GM23338 (cell line): ENCODE measurements at regions not wholly inside any gene's neighbourhood (a gene's known extent, or its start where the extent isn't known, plus 50 kb on each side); places are given as distances from the start of the nearest gene placed in this dataset.

Experiments used
- ATAC-seq: fragments of 200-7000 bp; cut with Tn5 transposase; 3 replicates; pipeline ENCODE4 v1.9.1; 2020
- DNase-seq: peaks from one replicate; pipeline ENCODE4 v3.0.0-alpha.2; 2015; ENCODE audit warnings: low spot score
- H2AFZ ChIP-seq: fragments of 200-600 bp; sonication (generic); 2 replicates; pipeline ENCODE4 v1.8.0; 2016; ENCODE audit warnings: antibody characterized with exemption, mild to moderate bottlenecking, moderate library complexity
- H3F3A ChIP-seq: fragments of 200-600 bp; sonication (generic); replicated peaks from 2 replicates; pipeline ENCODE4 v1.8.0; 2017; ENCODE audit warnings: antibody characterized with exemption, mixed run types, low read depth
- H3K27ac ChIP-seq: fragments of 200-600 bp; sonication (generic); 2 replicates; pipeline ENCODE4 v1.6.1; 2016; ENCODE audit warnings: low read depth
- H3K27me3 ChIP-seq: fragments of 200-600 bp; sonication (generic); 2 replicates; pipeline ENCODE4 v1.8.0; 2016; ENCODE audit warnings: mild to moderate bottlenecking, mixed run types, moderate library complexity; ENCODE audit not compliant: insufficient read depth
- H3K36me3 ChIP-seq: fragments of 200-600 bp; sonication (generic); 2 replicates; pipeline ENCODE4 v1.8.0; 2016; ENCODE audit warnings: mild to moderate bottlenecking; ENCODE audit not compliant: insufficient read depth
- H3K4me1 ChIP-seq: fragments of 200-600 bp; sonication (generic); 2 replicates; pipeline ENCODE4 v1.8.0; 2016; ENCODE audit warnings: mild to moderate bottlenecking, moderate library complexity; ENCODE audit not compliant: insufficient read depth
- H3K4me2 ChIP-seq: fragments of 200-600 bp; sonication (generic); 2 replicates; pipeline ENCODE4 v1.7.1; 2017; ENCODE audit warnings: mixed run types
- H3K4me3 ChIP-seq: fragments of 200-600 bp; sonication (generic); 2 replicates; pipeline ENCODE4 v1.6.1; 2016; ENCODE audit warnings: mixed run types
- H3K79me2 ChIP-seq: fragments of 200-600 bp; sonication (generic); replicated peaks from 2 replicates; pipeline ENCODE4 v1.8.0; 2017; ENCODE audit warnings: mild to moderate bottlenecking; ENCODE audit not compliant: insufficient read depth
- H3K9me2 ChIP-seq: fragments of 200-600 bp; sonication (generic); 2 replicates; pipeline ENCODE4 v1.8.0; 2017; ENCODE audit not compliant: insufficient read depth
- H4K20me1 ChIP-seq: fragments of 200-600 bp; sonication (generic); replicated peaks from 2 replicates; pipeline ENCODE4 v1.8.0; 2017; ENCODE audit warnings: mild to moderate bottlenecking; ENCODE audit not compliant: insufficient read depth
- H3K27ac Mint-ChIP-seq: 2 replicates; pipeline ENCODE4 v1.8.0; 2020; ENCODE audit warnings: inconsistent platforms, mild to moderate bottlenecking, moderate library complexity, mixed read lengths
- H3K27me3 Mint-ChIP-seq: 3 replicates; pipeline ENCODE4 v1.8.0; 2022; ENCODE audit warnings: low read depth, mild to moderate bottlenecking, moderate library complexity, mixed read lengths, inconsistent platforms; ENCODE audit not compliant: insufficient read depth, poor library complexity
- H3K36me3 Mint-ChIP-seq: 3 replicates; pipeline ENCODE4 v1.8.0; 2021; ENCODE audit warnings: low read depth, mild to moderate bottlenecking, inconsistent platforms, moderate library complexity, mixed read lengths
- H3K4me1 Mint-ChIP-seq: 3 replicates; pipeline ENCODE4 v1.8.0; 2020; ENCODE audit warnings: mild to moderate bottlenecking, inconsistent platforms, mixed read lengths
- H3K4me3 Mint-ChIP-seq: 3 replicates; pipeline ENCODE4 v1.8.0; 2021; ENCODE audit warnings: moderate library complexity, mild to moderate bottlenecking, inconsistent platforms, mixed read lengths
- H3K9me3 Mint-ChIP-seq: 3 replicates; pipeline ENCODE4 v1.8.0; 2020; ENCODE audit warnings: moderate library complexity, mild to moderate bottlenecking, inconsistent platforms, mixed read lengths
- JUNB ChIP-seq: IDR thresholded peaks from one replicate; pipeline ENCODE4 v1.6.1; 2016; ENCODE audit warnings: antibody characterized with exemption; ENCODE audit not compliant: unreplicated experiment
- ZNF114 ChIP-seq: fragments of 250-450 bp; sonication (Bioruptor Pico); IDR thresholded peaks from 2 replicates; pipeline ENCODE4 v1.5.0; 2020; ENCODE audit warnings: mild to moderate bottlenecking, moderate library complexity
- TF ChIP-seq, protein P1 (sequence below): fragments of 250-450 bp; sonication (Bioruptor Pico); IDR thresholded peaks from 2 replicates; pipeline ENCODE4 v1.5.0; 2020; ENCODE audit warnings: mild to moderate bottlenecking, moderate library complexity
- TF ChIP-seq, protein P2 (sequence below): IDR thresholded peaks from one replicate; pipeline ENCODE4 v1.6.1; 2018; ENCODE audit warnings: antibody characterized with exemption; ENCODE audit not compliant: unreplicated experiment
- TF ChIP-seq, protein P3 (sequence below): IDR thresholded peaks from 2 replicates; pipeline ENCODE4 v1.6.1; 2016; ENCODE audit warnings: antibody characterized with exemption

DNA sequence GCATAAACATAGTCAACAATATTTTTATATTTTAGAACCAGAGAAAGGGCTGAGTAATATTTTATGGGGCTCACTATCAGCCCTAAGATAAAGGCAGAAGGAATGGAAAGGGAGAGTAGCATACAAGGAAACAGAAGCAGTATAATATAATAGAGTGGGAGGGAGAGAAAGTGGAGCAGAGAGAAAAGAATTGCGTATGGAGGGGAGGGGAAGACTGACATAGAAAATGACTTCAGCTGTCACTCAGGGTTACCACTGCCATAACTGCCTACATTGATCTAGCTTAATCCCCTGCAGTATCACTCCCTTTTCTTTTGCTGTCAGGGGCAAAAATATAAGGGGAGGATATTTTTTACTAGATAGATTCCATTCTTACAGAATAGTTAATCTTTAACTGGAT, 1133.5 kb upstream of the MAP3K7 start (continued):
- TF ChIP-seq, protein P1, sequence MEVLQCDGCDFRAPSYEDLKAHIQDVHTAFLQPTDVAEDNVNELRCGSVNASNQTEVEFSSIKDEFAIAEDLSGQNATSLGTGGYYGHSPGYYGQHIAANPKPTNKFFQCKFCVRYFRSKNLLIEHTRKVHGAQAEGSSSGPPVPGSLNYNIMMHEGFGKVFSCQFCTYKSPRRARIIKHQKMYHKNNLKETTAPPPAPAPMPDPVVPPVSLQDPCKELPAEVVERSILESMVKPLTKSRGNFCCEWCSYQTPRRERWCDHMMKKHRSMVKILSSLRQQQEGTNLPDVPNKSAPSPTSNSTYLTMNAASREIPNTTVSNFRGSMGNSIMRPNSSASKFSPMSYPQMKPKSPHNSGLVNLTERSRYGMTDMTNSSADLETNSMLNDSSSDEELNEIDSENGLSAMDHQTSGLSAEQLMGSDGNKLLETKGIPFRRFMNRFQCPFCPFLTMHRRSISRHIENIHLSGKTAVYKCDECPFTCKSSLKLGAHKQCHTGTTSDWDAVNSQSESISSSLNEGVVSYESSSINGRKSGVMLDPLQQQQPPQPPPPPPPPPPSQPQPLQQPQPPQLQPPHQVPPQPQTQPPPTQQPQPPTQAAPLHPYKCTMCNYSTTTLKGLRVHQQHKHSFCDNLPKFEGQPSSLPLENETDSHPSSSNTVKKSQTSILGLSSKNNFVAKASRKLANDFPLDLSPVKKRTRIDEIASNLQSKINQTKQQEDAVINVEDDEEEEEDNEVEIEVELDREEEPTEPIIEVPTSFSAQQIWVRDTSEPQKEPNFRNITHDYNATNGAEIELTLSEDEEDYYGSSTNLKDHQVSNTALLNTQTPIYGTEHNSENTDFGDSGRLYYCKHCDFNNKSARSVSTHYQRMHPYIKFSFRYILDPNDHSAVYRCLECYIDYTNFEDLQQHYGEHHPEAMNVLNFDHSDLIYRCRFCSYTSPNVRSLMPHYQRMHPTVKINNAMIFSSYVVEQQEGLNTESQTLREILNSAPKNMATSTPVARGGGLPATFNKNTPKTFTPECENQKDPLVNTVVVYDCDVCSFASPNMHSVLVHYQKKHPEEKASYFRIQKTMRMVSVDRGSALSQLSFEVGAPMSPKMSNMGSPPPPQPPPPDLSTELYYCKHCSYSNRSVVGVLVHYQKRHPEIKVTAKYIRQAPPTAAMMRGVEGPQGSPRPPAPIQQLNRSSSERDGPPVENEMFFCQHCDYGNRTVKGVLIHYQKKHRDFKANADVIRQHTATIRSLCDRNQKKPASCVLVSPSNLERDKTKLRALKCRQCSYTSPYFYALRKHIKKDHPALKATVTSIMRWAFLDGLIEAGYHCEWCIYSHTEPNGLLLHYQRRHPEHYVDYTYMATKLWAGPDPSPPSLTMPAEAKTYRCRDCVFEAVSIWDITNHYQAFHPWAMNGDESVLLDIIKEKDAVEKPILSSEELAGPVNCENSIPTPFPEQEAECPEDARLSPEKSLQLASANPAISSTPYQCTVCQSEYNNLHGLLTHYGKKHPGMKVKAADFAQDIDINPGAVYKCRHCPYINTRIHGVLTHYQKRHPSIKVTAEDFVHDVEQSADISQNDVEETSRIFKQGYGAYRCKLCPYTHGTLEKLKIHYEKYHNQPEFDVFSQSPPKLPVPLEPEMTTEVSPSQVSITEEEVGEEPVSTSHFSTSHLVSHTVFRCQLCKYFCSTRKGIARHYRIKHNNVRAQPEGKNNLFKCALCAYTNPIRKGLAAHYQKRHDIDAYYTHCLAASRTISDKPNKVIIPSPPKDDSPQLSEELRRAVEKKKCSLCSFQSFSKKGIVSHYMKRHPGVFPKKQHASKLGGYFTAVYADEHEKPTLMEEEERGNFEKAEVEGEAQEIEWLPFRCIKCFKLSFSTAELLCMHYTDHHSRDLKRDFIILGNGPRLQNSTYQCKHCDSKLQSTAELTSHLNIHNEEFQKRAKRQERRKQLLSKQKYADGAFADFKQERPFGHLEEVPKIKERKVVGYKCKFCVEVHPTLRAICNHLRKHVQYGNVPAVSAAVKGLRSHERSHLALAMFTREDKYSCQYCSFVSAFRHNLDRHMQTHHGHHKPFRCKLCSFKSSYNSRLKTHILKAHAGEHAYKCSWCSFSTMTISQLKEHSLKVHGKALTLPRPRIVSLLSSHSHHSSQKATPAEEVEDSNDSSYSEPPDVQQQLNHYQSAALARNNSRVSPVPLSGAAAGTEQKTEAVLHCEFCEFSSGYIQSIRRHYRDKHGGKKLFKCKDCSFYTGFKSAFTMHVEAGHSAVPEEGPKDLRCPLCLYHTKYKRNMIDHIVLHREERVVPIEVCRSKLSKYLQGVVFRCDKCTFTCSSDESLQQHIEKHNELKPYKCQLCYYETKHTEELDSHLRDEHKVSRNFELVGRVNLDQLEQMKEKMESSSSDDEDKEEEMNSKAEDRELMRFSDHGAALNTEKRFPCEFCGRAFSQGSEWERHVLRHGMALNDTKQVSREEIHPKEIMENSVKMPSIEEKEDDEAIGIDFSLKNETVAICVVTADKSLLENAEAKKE (CRISPR knock-in tag) = no peak

DNA sequence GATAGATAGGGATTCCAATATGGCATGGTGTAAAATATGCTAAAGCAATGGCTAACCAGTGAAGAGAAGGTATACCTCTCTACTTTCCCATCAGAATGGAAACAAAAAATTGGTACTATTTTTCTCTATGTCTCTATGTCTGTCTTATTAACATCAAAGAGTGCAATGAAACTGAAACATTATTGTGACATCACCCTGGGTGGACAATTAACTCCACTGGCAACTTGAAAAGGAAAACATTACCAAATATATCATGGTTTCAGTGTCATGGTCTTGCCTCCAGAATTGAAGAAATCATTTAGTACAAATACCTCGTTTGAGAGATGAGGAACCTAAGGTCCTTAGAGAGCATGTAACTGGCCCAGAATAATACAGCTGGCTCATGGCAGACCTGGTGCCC, 1132.5 kb upstream of the MAP3K7 start:
- no peaks in the 10 kb centered on the region for H3K9me3 Mint-ChIP-seq
- no peaks in the 10 kb centered on the region for H3K4me1 Mint-ChIP-seq
- no peaks in the 10 kb centered on the region for H3K36me3 Mint-ChIP-seq
- H2AFZ ChIP-seq = no peak overlapping the region
- no peaks in the 10 kb centered on the region for H3F3A ChIP-seq
- no peak overlapping the region for H3K4me3 ChIP-seq
- H3K27ac Mint-ChIP-seq = no peak overlapping the region
- DNase-seq (no peak), ATAC-seq (no peak)
- H3K4me3 Mint-ChIP-seq = no peak overlapping the region
- H3K4me2 ChIP-seq = no peak overlapping the region
- no peak overlapping the region for H3K27ac ChIP-seq
- H3K27me3 ChIP-seq = no peaks in the 10 kb centered on the region
- H3K4me1 ChIP-seq = no peaks in the 10 kb centered on the region
- H4K20me1 ChIP-seq = no peaks in the 10 kb centered on the region
- H3K79me2 ChIP-seq = no peaks in the 10 kb centered on the region
- H3K27me3 Mint-ChIP-seq = no peaks in the 10 kb centered on the region
- TF ChIP-seq ZNF114 (CRISPR knock-in tag) (no peak), JUNB (no peak)
- TF ChIP-seq, protein P2, sequence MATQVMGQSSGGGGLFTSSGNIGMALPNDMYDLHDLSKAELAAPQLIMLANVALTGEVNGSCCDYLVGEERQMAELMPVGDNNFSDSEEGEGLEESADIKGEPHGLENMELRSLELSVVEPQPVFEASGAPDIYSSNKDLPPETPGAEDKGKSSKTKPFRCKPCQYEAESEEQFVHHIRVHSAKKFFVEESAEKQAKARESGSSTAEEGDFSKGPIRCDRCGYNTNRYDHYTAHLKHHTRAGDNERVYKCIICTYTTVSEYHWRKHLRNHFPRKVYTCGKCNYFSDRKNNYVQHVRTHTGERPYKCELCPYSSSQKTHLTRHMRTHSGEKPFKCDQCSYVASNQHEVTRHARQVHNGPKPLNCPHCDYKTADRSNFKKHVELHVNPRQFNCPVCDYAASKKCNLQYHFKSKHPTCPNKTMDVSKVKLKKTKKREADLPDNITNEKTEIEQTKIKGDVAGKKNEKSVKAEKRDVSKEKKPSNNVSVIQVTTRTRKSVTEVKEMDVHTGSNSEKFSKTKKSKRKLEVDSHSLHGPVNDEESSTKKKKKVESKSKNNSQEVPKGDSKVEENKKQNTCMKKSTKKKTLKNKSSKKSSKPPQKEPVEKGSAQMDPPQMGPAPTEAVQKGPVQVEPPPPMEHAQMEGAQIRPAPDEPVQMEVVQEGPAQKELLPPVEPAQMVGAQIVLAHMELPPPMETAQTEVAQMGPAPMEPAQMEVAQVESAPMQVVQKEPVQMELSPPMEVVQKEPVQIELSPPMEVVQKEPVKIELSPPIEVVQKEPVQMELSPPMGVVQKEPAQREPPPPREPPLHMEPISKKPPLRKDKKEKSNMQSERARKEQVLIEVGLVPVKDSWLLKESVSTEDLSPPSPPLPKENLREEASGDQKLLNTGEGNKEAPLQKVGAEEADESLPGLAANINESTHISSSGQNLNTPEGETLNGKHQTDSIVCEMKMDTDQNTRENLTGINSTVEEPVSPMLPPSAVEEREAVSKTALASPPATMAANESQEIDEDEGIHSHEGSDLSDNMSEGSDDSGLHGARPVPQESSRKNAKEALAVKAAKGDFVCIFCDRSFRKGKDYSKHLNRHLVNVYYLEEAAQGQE = no peak
- TF ChIP-seq, protein P3, sequence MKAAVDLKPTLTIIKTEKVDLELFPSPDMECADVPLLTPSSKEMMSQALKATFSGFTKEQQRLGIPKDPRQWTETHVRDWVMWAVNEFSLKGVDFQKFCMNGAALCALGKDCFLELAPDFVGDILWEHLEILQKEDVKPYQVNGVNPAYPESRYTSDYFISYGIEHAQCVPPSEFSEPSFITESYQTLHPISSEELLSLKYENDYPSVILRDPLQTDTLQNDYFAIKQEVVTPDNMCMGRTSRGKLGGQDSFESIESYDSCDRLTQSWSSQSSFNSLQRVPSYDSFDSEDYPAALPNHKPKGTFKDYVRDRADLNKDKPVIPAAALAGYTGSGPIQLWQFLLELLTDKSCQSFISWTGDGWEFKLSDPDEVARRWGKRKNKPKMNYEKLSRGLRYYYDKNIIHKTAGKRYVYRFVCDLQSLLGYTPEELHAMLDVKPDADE = no peak
- TF ChIP-seq, protein P1 (CRISPR knock-in tag) = no peak
- H3K36me3 ChIP-seq = no peaks in the 10 kb centered on the region
- no peaks in the 10 kb centered on the region for H3K9me2 ChIP-seq
